HG02610 (cell line): ENCODE measurements at regions not wholly inside any gene's neighbourhood (a gene's known extent, or its start where the extent isn't known, plus 50 kb on each side); places are given as distances from the start of the nearest gene placed in this dataset.

Source experiments
- ATAC-seq: cut with Tn5 transposase; IDR thresholded peaks from one replicate; pipeline ENCODE4 v1.9.1; 2021; ENCODE audit warnings: mild to moderate bottlenecking, moderate library complexity; ENCODE audit not compliant: unreplicated experiment

GRCh38 chr6:95240514-95240913 is 336.8 kb upstream of the MANEA start:
- no peak for ATAC-seq

GRCh38 chr6:95242560-95242959 is 334.8 kb upstream of the MANEA start:
- ATAC-seq, result no peak

GRCh38 chr6:95243053-95243452 is 334.3 kb upstream of the MANEA start:
- ATAC-seq, result no peak

- ATAC-seq, result no peak
These were observed 332.6 kb upstream of the MANEA start for GRCh38 chr6:95244751-95245150.

- no peak for ATAC-seq
These were observed 328.8 kb upstream of the MANEA start for GRCh38 chr6:95248499-95248898.

- no peak for ATAC-seq
These were observed 328.2 kb upstream of the MANEA start for GRCh38 chr6:95249175-95249574.

GRCh38 chr6:95249661-95250060 is 327.7 kb upstream of the MANEA start:
- ATAC-seq, result no peak

GRCh38 chr6:95263840-95264239 is 313.5 kb upstream of the MANEA start:
- no peak for ATAC-seq

GRCh38 chr6:95266537-95267258 is 310.6 kb upstream of the MANEA start:
- ATAC-seq, result no peak

GRCh38 chr6:95274686-95275235 is 302.6 kb upstream of the MANEA start:
- ATAC-seq, result no peak

GRCh38 chr6:95279616-95280015 is 297.7 kb upstream of the MANEA start:
- ATAC-seq, result no peak

GRCh38 chr6:95280686-95281273 is 296.6 kb upstream of the MANEA start:
- peak; percentile 58 for ATAC-seq

GRCh38 chr6:95285881-95286280 is 291.5 kb upstream of the MANEA start:
- no peak for ATAC-seq

- no peak for ATAC-seq
These were observed 290.5 kb upstream of the MANEA start for GRCh38 chr6:95286874-95287273.

GRCh38 chr6:95288251-95288650 is 289.1 kb upstream of the MANEA start:
- ATAC-seq, result no peak

GRCh38 chr6:95292011-95292410 is 285.3 kb upstream of the MANEA start:
- no peak for ATAC-seq

GRCh38 chr6:95293257-95293656 is 284.1 kb upstream of the MANEA start:
- no peak for ATAC-seq

- ATAC-seq, result no peak
These were observed 283.3 kb upstream of the MANEA start for GRCh38 chr6:95294043-95294442.

GRCh38 chr6:95309545-95309944 is 267.8 kb upstream of the MANEA start:
- ATAC-seq, result no peak

- no peak for ATAC-seq
These were observed 259.2 kb upstream of the MANEA start for GRCh38 chr6:95318137-95318536.

GRCh38 chr6:95321126-95321525 is 256.2 kb upstream of the MANEA start:
- no peak for ATAC-seq

GRCh38 chr6:95325916-95326315 is 251.4 kb upstream of the MANEA start:
- no peak for ATAC-seq
